WTC11 (cell line): ENCODE measurements at regions not wholly inside any gene's neighbourhood (a gene's known extent, or its start where the extent isn't known, plus 50 kb on each side); places are given as distances from the start of the nearest gene placed in this dataset.

Experiments
- ATAC-seq: fragments of 200-7000 bp; cut with Tn5 transposase; 2 replicates; pipeline ENCODE4 v1.10.0; 2021; ENCODE audit warnings: mild to moderate bottlenecking, moderate library complexity
- CTCF ChIA-PET: fragments of 300-600 bp; sonication (Branson Sonifier 250); formaldehyde crosslinking; loops from one replicate; lab custom pipeline; 2021; ENCODE audit warnings: antibody characterized with exemption; lab: Charles Lee
- POLR2A ChIA-PET: fragments of 350-600 bp; sonication (Branson Sonifier 250); formaldehyde crosslinking; loops from one replicate; lab custom pipeline; 2021; ENCODE audit warnings: antibody characterized with exemption; lab: Charles Lee
- DNase-seq: peaks from one replicate; pipeline ENCODE4 v3.0.0; 2021; ENCODE audit warnings: low spot score
- H3K27ac Mint-ChIP-seq: 2 replicates; pipeline ENCODE4 v1.8.0; 2021; ENCODE audit warnings: mixed read lengths
- H3K27me3 Mint-ChIP-seq: 2 replicates; pipeline ENCODE4 v1.8.0; 2021; ENCODE audit warnings: low read depth, mild to moderate bottlenecking, moderate library complexity, mixed read lengths
- H3K36me3 Mint-ChIP-seq: 2 replicates; pipeline ENCODE4 v1.8.0; 2021; ENCODE audit warnings: mixed read lengths
- H3K4me1 Mint-ChIP-seq: 2 replicates; pipeline ENCODE4 v1.8.0; 2022; ENCODE audit warnings: mixed read lengths
- H3K4me3 Mint-ChIP-seq: 2 replicates; pipeline ENCODE4 v1.8.0; 2021; ENCODE audit warnings: mild to moderate bottlenecking, moderate library complexity, mixed read lengths
- H3K9me3 Mint-ChIP-seq: 2 replicates; pipeline ENCODE4 v1.8.0; 2021; ENCODE audit warnings: mixed read lengths
- ATF1 ChIP-seq: sonication (generic); formaldehyde crosslinking; IDR thresholded peaks from 2 replicates; pipeline ENCODE4 v1.8.1; 2023; ENCODE audit warnings: mild to moderate bottlenecking, moderate library complexity, missing genetic modification reagents
- CDX4 ChIP-seq: fragments of 250-450 bp; sonication (Bioruptor Pico); IDR thresholded peaks from 2 replicates; pipeline ENCODE4 v1.9.0; 2021; ENCODE audit warnings: moderate library complexity, mild to moderate bottlenecking, inconsistent platforms, borderline replicate concordance
- CREM ChIP-seq: sonication (generic); formaldehyde crosslinking; IDR thresholded peaks from 2 replicates; pipeline ENCODE4 v1.8.1; 2022; ENCODE audit warnings: mild to moderate bottlenecking, missing genetic modification reagents, moderate library complexity
- ESRRA ChIP-seq: sonication (generic); formaldehyde crosslinking; IDR thresholded peaks from 2 replicates; pipeline ENCODE4 v1.8.1; 2022; ENCODE audit warnings: mild to moderate bottlenecking, missing genetic modification reagents, borderline replicate concordance
- FOXJ3 ChIP-seq: sonication (generic); formaldehyde crosslinking; IDR thresholded peaks from 2 replicates; pipeline ENCODE4 v1.9.0; 2021; ENCODE audit warnings: missing genetic modification reagents, mild to moderate bottlenecking, borderline replicate concordance
- GRHL2 ChIP-seq: fragments of 250-450 bp; sonication (Bioruptor Pico); IDR thresholded peaks from 2 replicates; pipeline ENCODE4 v1.8.0; 2022; ENCODE audit warnings: mild to moderate bottlenecking, moderate library complexity; ENCODE audit not compliant: insufficient replicate concordance, severe bottlenecking
- HMGA2 ChIP-seq: fragments of 250-450 bp; sonication (Bioruptor Pico); IDR thresholded peaks from 2 replicates; pipeline ENCODE4 v1.4.0; 2021; ENCODE audit warnings: mild to moderate bottlenecking, moderate library complexity
- TCF7 ChIP-seq: sonication (generic); formaldehyde crosslinking; IDR thresholded peaks from 2 replicates; pipeline ENCODE4 v1.8.0; 2022; ENCODE audit warnings: mild to moderate bottlenecking, low read depth, missing genetic modification reagents, moderate library complexity
- ZNF121 ChIP-seq: sonication (generic); formaldehyde crosslinking; IDR thresholded peaks from 2 replicates; pipeline ENCODE4 v1.8.0; 2023; ENCODE audit warnings: missing genetic modification reagents
- ZNF425 ChIP-seq: fragments of 250-450 bp; sonication (Bioruptor Pico); conservative IDR thresholded peaks from 2 replicates; pipeline ENCODE4 v1.9.0; 2021; ENCODE audit warnings: mild to moderate bottlenecking
- TF ChIP-seq, protein P1 (sequence below): sonication (generic); formaldehyde crosslinking; IDR thresholded peaks from 2 replicates; pipeline ENCODE4 v1.8.0; 2022; ENCODE audit warnings: missing genetic modification reagents
- TF ChIP-seq, protein P2 (sequence below): fragments of 250-450 bp; sonication (Bioruptor Pico); IDR thresholded peaks from 2 replicates; pipeline ENCODE4 v1.9.0; 2021; ENCODE audit warnings: mild to moderate bottlenecking, borderline replicate concordance
- TF ChIP-seq, protein P3 (sequence below): sonication (generic); formaldehyde crosslinking; IDR thresholded peaks from 2 replicates; pipeline ENCODE4 v1.8.1; 2023; ENCODE audit warnings: mild to moderate bottlenecking, missing genetic modification reagents, moderate library complexity
- TF ChIP-seq, protein P4 (sequence below): sonication (generic); formaldehyde crosslinking; IDR thresholded peaks from 2 replicates; pipeline ENCODE4 v1.8.1; 2023; ENCODE audit warnings: mild to moderate bottlenecking, missing genetic modification reagents

DNA sequence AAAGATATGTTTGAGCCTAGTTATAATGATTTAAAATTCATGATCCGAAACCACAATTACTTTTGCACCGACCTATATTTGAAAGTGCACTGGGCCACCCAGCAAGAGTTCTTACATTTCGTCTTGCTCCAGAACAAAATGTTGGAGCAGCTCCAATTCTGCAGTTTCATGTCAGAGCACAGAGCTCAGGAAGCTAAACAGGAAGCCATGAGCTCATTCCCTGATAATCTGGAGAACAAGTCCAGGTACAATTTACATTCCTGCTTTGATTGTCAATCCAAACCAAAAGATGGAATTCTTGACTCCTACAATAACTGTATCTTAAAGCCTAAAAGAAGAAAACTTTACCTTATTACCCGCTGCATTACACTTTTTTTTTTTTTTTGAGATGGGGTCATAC lies 131.8 kb downstream of the KCTD12 start:
- ATAC-seq = no peak
- DNase-seq = no peak
- Mint-ChIP-seq H3K4me1 (no peaks in the 10 kb centered on the region), H3K36me3 (no peaks in the 10 kb centered on the region), H3K27me3 (no peaks in the 10 kb centered on the region), H3K9me3 (no peaks in the 10 kb centered on the region), H3K4me3 (no peak overlapping the region), H3K27ac (no peak overlapping the region)
- CTCF ChIA-PET = no interaction called here
- POLR2A ChIA-PET = interaction anchor here (0.7 kb wide), 1 partner anchor 22 kb away, joined by 3 read pairs; no protein-coding TSS in a partner anchor
- TF ChIP-seq CREM (CRISPR knock-in tag) (no peak), ZNF121 (no peak), GRHL2 (CRISPR knock-in tag) (no peak), ATF1 (CRISPR knock-in tag) (no peak), CDX4 (no peak), ESRRA (CRISPR knock-in tag) (no peak), HMGA2 (no peak), FOXJ3 (CRISPR knock-in tag) (no peak), ZNF425 (no peak), TCF7 (CRISPR knock-in tag) (no peak)
- TF ChIP-seq, protein P1, sequence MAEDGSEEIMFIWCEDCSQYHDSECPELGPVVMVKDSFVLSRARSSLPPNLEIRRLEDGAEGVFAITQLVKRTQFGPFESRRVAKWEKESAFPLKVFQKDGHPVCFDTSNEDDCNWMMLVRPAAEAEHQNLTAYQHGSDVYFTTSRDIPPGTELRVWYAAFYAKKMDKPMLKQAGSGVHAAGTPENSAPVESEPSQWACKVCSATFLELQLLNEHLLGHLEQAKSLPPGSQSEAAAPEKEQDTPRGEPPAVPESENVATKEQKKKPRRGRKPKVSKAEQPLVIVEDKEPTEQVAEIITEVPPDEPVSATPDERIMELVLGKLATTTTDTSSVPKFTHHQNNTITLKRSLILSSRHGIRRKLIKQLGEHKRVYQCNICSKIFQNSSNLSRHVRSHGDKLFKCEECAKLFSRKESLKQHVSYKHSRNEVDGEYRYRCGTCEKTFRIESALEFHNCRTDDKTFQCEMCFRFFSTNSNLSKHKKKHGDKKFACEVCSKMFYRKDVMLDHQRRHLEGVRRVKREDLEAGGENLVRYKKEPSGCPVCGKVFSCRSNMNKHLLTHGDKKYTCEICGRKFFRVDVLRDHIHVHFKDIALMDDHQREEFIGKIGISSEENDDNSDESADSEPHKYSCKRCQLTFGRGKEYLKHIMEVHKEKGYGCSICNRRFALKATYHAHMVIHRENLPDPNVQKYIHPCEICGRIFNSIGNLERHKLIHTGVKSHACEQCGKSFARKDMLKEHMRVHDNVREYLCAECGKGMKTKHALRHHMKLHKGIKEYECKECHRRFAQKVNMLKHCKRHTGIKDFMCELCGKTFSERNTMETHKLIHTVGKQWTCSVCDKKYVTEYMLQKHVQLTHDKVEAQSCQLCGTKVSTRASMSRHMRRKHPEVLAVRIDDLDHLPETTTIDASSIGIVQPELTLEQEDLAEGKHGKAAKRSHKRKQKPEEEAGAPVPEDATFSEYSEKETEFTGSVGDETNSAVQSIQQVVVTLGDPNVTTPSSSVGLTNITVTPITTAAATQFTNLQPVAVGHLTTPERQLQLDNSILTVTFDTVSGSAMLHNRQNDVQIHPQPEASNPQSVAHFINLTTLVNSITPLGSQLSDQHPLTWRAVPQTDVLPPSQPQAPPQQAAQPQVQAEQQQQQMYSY (CRISPR knock-in tag) = no peak
- TF ChIP-seq, protein P2, sequence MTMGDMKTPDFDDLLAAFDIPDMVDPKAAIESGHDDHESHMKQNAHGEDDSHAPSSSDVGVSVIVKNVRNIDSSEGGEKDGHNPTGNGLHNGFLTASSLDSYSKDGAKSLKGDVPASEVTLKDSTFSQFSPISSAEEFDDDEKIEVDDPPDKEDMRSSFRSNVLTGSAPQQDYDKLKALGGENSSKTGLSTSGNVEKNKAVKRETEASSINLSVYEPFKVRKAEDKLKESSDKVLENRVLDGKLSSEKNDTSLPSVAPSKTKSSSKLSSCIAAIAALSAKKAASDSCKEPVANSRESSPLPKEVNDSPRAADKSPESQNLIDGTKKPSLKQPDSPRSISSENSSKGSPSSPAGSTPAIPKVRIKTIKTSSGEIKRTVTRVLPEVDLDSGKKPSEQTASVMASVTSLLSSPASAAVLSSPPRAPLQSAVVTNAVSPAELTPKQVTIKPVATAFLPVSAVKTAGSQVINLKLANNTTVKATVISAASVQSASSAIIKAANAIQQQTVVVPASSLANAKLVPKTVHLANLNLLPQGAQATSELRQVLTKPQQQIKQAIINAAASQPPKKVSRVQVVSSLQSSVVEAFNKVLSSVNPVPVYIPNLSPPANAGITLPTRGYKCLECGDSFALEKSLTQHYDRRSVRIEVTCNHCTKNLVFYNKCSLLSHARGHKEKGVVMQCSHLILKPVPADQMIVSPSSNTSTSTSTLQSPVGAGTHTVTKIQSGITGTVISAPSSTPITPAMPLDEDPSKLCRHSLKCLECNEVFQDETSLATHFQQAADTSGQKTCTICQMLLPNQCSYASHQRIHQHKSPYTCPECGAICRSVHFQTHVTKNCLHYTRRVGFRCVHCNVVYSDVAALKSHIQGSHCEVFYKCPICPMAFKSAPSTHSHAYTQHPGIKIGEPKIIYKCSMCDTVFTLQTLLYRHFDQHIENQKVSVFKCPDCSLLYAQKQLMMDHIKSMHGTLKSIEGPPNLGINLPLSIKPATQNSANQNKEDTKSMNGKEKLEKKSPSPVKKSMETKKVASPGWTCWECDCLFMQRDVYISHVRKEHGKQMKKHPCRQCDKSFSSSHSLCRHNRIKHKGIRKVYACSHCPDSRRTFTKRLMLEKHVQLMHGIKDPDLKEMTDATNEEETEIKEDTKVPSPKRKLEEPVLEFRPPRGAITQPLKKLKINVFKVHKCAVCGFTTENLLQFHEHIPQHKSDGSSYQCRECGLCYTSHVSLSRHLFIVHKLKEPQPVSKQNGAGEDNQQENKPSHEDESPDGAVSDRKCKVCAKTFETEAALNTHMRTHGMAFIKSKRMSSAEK = no peak
- TF ChIP-seq, protein P3, sequence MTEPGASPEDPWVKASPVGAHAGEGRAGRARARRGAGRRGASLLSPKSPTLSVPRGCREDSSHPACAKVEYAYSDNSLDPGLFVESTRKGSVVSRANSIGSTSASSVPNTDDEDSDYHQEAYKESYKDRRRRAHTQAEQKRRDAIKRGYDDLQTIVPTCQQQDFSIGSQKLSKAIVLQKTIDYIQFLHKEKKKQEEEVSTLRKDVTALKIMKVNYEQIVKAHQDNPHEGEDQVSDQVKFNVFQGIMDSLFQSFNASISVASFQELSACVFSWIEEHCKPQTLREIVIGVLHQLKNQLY (CRISPR knock-in tag) = no peak
- TF ChIP-seq, protein P4, sequence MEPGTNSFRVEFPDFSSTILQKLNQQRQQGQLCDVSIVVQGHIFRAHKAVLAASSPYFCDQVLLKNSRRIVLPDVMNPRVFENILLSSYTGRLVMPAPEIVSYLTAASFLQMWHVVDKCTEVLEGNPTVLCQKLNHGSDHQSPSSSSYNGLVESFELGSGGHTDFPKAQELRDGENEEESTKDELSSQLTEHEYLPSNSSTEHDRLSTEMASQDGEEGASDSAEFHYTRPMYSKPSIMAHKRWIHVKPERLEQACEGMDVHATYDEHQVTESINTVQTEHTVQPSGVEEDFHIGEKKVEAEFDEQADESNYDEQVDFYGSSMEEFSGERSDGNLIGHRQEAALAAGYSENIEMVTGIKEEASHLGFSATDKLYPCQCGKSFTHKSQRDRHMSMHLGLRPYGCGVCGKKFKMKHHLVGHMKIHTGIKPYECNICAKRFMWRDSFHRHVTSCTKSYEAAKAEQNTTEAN (CRISPR knock-in tag) = no peak
